H9 (cell line): ENCODE measurements at regions not wholly inside any gene's neighbourhood (a gene's known extent, or its start where the extent isn't known, plus 50 kb on each side); places are given as distances from the start of the nearest gene placed in this dataset.

Source experiments
- DNase-seq: peaks from one replicate; pipeline ENCODE4 v3.0.0-alpha.2; 2017
- H2AFZ ChIP-seq: one replicate; pipeline ENCODE4 v1.6.1; 2013; ENCODE audit warnings: mild to moderate bottlenecking, low read length, control low read depth, moderate library complexity
- H2AK5ac ChIP-seq: 2 replicates; pipeline ENCODE4 v1.6.1; 2013; ENCODE audit warnings: low read length, control low read depth, mixed read lengths; ENCODE audit not compliant: insufficient read length
- H2BK120ac ChIP-seq: one replicate; pipeline ENCODE4 v1.6.1; 2013; ENCODE audit warnings: low read depth, mild to moderate bottlenecking, low read length, control low read depth, inconsistent platforms; ENCODE audit not compliant: poor library complexity, severe bottlenecking
- H2BK12ac ChIP-seq: 2 replicates; pipeline ENCODE4 v1.6.1; 2013; ENCODE audit warnings: low read length, control low read depth, mixed read lengths, low read depth; ENCODE audit not compliant: insufficient read length
- H2BK15ac ChIP-seq: 2 replicates; pipeline ENCODE4 v1.6.1; 2013; ENCODE audit warnings: low read depth, low read length, control low read depth
- H2BK20ac ChIP-seq: one replicate; pipeline ENCODE4 v1.6.1; 2013; ENCODE audit warnings: low read depth, mild to moderate bottlenecking, low read length, control low read depth, inconsistent platforms; ENCODE audit not compliant: poor library complexity, severe bottlenecking
- H2BK5ac ChIP-seq: 2 replicates; pipeline ENCODE4 v1.6.1; 2013; ENCODE audit warnings: low read length, control low read depth, mixed read lengths; ENCODE audit not compliant: insufficient read length
- H3K14ac ChIP-seq: 2 replicates; pipeline ENCODE4 v1.6.1; 2013; ENCODE audit warnings: low read length, control low read depth; ENCODE audit not compliant: insufficient read depth
- H3K18ac ChIP-seq: 2 replicates; pipeline ENCODE4 v1.6.1; 2013; ENCODE audit warnings: low read depth, mild to moderate bottlenecking, mixed read lengths, low read length, control low read depth; ENCODE audit not compliant: insufficient read length
- H3K23ac ChIP-seq: 2 replicates; pipeline ENCODE4 v1.6.1; 2013; ENCODE audit warnings: low read length, control low read depth, mixed read lengths, low read depth; ENCODE audit not compliant: insufficient read length
- H3K23me2 ChIP-seq: 2 replicates; pipeline ENCODE4 v1.6.1; 2013; ENCODE audit warnings: low read depth, mild to moderate bottlenecking, mixed read lengths, low read length, control low read depth; ENCODE audit not compliant: insufficient read length, poor library complexity, severe bottlenecking
- H3K27ac ChIP-seq: 2 replicates; pipeline ENCODE4 v1.5.1; 2013; ENCODE audit warnings: low read length, control low read depth, mixed read lengths, low read depth; ENCODE audit not compliant: insufficient read length
- H3K27me3 ChIP-seq: 2 replicates; pipeline ENCODE4 v1.6.1; 2013; ENCODE audit warnings: low read length, control low read depth, inconsistent platforms; ENCODE audit not compliant: insufficient read depth
- H3K4ac ChIP-seq: 2 replicates; pipeline ENCODE4 v1.6.1; 2013; ENCODE audit warnings: low read depth, mild to moderate bottlenecking, control low read depth, inconsistent platforms, low read length, moderate library complexity
- H3K4me1 ChIP-seq: 2 replicates; pipeline ENCODE4 v1.6.1; 2013; ENCODE audit warnings: low read length, control low read depth, inconsistent platforms; ENCODE audit not compliant: insufficient read depth
- H3K4me2 ChIP-seq: 2 replicates; pipeline ENCODE4 v1.6.1; 2013; ENCODE audit warnings: low read length, control low read depth, mixed read lengths; ENCODE audit not compliant: insufficient read length, insufficient read depth
- H3K56ac ChIP-seq: 2 replicates; pipeline ENCODE4 v1.6.1; 2013; ENCODE audit warnings: low read depth, mild to moderate bottlenecking, mixed read lengths, low read length, control low read depth; ENCODE audit not compliant: insufficient read length
- H3K79me1 ChIP-seq: 2 replicates; pipeline ENCODE4 v1.6.1; 2013; ENCODE audit warnings: low read depth, mild to moderate bottlenecking, moderate library complexity, low read length, control low read depth, inconsistent platforms; ENCODE audit not compliant: insufficient read depth, poor library complexity, severe bottlenecking
- H3K79me2 ChIP-seq: 2 replicates; pipeline ENCODE4 v1.6.1; 2013; ENCODE audit warnings: low read length, control low read depth, inconsistent platforms; ENCODE audit not compliant: insufficient read depth
- H3K9ac ChIP-seq: 2 replicates; pipeline ENCODE4 v1.6.1; 2013; ENCODE audit warnings: low read length, control low read depth, mixed read lengths; ENCODE audit not compliant: insufficient read length; ENCODE audit errors: extremely low read depth
- H3K9me3 ChIP-seq: one replicate; pipeline ENCODE4 v1.6.1; 2013; ENCODE audit warnings: low read depth, low read length, inconsistent platforms; ENCODE audit not compliant: control insufficient read depth
- H3T11ph ChIP-seq: one replicate; pipeline ENCODE4 v1.6.1; 2013; ENCODE audit warnings: mild to moderate bottlenecking, low read length, control low read depth, inconsistent platforms
- H4K20me1 ChIP-seq: one replicate; pipeline ENCODE4 v1.6.1; 2013; ENCODE audit not compliant: control insufficient read depth, insufficient read length, insufficient read depth
- H4K5ac ChIP-seq: 2 replicates; pipeline ENCODE4 v1.6.1; 2013; ENCODE audit warnings: low read depth, mild to moderate bottlenecking, mixed read lengths, low read length, control low read depth; ENCODE audit not compliant: insufficient read length
- H4K8ac ChIP-seq: replicated peaks from 2 replicates; pipeline ENCODE4 v1.6.1; 2013; ENCODE audit warnings: low read length, control low read depth, mixed read lengths, low read depth; ENCODE audit not compliant: insufficient read length
- H4K91ac ChIP-seq: 2 replicates; pipeline ENCODE4 v1.6.1; 2013; ENCODE audit warnings: low read depth, mild to moderate bottlenecking, moderate library complexity, mixed read lengths, low read length, control low read depth; ENCODE audit not compliant: insufficient read length
- H3K27ac Mint-ChIP-seq, 3 experiments: 2 replicates in 2 of 3; 3 replicates in 1 of 3; pipeline ENCODE4 v1.8.0; 2020 to 2021; ENCODE audit warnings: mixed read lengths in 3 of 3, mild to moderate bottlenecking in 1 of 3, moderate library complexity in 1 of 3
- H3K27me3 Mint-ChIP-seq: 2 replicates; pipeline ENCODE4 v1.8.0; 2021; ENCODE audit warnings: low read depth, mild to moderate bottlenecking, moderate library complexity, mixed read lengths
- H3K36me3 Mint-ChIP-seq, 3 experiments: 2 replicates in 2 of 3; 3 replicates in 1 of 3; pipeline ENCODE4 v1.8.0; 2020 to 2021; ENCODE audit warnings: low read depth in 3 of 3, mixed read lengths in 3 of 3; ENCODE audit not compliant: insufficient read depth in 1 of 3
- H3K4me1 Mint-ChIP-seq, 2 experiments: 2 replicates each; pipeline ENCODE4 v1.8.0; 2020; ENCODE audit warnings: mixed read lengths in 2 of 2
- H3K4me3 Mint-ChIP-seq, 2 experiments: 2 replicates in 1 of 2; 3 replicates in 1 of 2; pipeline ENCODE4 v1.8.0; 2020 to 2021; ENCODE audit warnings: mild to moderate bottlenecking in 2 of 2, mixed read lengths in 2 of 2, moderate library complexity in 1 of 2
- H3K9me3 Mint-ChIP-seq, 2 experiments: 2 replicates in 1 of 2; 3 replicates in 1 of 2; pipeline ENCODE4 v1.8.0; 2020; ENCODE audit warnings: mild to moderate bottlenecking in 2 of 2, mixed read lengths in 2 of 2, moderate library complexity in 1 of 2
- CTCF ChIP-seq: fragments of 200-600 bp; sonication (generic); conservative IDR thresholded peaks from 3 replicates; pipeline ENCODE4 v1.8.0; 2021; ENCODE audit warnings: antibody characterized with exemption, mild to moderate bottlenecking
- WGBS: extraction: QIAGEN DNeasy Blood & Tissue Kit; methylation state at CpG from one replicate; pipeline ENCODE4 v1.1.7; 2013; ENCODE audit warnings: missing lambda C conversion rate, low lambda C conversion rate, mixed read lengths; ENCODE audit not compliant: insufficient read length; ENCODE audit errors: extremely low coverage; 5-methylcytosine and 5-hydroxymethylcytosine counted together

GRCh38 chr3:193021506-193022010 is 103.9 kb upstream of the MB21D2 start:
- DNase-seq, result no peak
- Mint-ChIP-seq H3K4me3 (no peak overlapping the region), H3K27me3 (no peaks in the 10 kb centered on the region), H3K9me3 (no peaks in the 10 kb centered on the region), H3K36me3 (no peaks in the 10 kb centered on the region), H3K4me1 (peaks cover 11 to 13% of the 10 kb centered on the region in 2 experiments), H3K27ac (0 out of 7 replicates have a peak overlapping the region, but pooled peaks of 1 of the 3 experiments have one; percentile 8)
- H3K9me3 ChIP-seq, result no peaks in the 10 kb centered on the region
- no peaks in the 10 kb centered on the region for H3K23me2 ChIP-seq
- no peaks in the 10 kb centered on the region for H3K27me3 ChIP-seq
- no peak overlapping the region for H3T11ph ChIP-seq
- no peak overlapping the region for H2BK120ac ChIP-seq
- no peak overlapping the region for H3K4ac ChIP-seq
- no peak overlapping the region for H3K18ac ChIP-seq
- no peak overlapping the region for H3K27ac ChIP-seq
- no peaks in the 10 kb centered on the region for H4K20me1 ChIP-seq
- no peak overlapping the region for H2BK15ac ChIP-seq
- no peak overlapping the region for H4K8ac ChIP-seq
- no peak overlapping the region for H2AFZ ChIP-seq
- H2AK5ac ChIP-seq, result no peak overlapping the region
- H3K79me1 ChIP-seq, result no peaks in the 10 kb centered on the region
- no peak overlapping the region for H2BK12ac ChIP-seq
- H3K56ac ChIP-seq, result no peak overlapping the region
- no peak overlapping the region for H2BK20ac ChIP-seq
- no peak overlapping the region for H4K91ac ChIP-seq
- H3K9ac ChIP-seq, result no peak overlapping the region
- H3K79me2 ChIP-seq, result no peaks in the 10 kb centered on the region
- no peak overlapping the region for H3K14ac ChIP-seq
- H2BK5ac ChIP-seq, result no peak overlapping the region
- H4K5ac ChIP-seq, result no peak overlapping the region
- WGBS, result no CpG with 5 or more reads among the region's 7 CpGs
- TF ChIP-seq CTCF, result no peak
- no peak overlapping the region for H3K4me2 ChIP-seq
- H3K23ac ChIP-seq, result no peak overlapping the region
- H3K4me1 ChIP-seq, result peaks cover 4% of the 10 kb centered on the region; the same call in 1 of the 2 replicates
